Astrocyte (in vitro differentiated cells and primary cell): ENCODE measurements at regions not wholly inside any gene's neighbourhood (a gene's known extent, or its start where the extent isn't known, plus 50 kb on each side); places are given as distances from the start of the nearest gene placed in this dataset.

Experiments
- EZH2 ChIP-seq: IDR thresholded peaks from 2 replicates; pipeline ENCODE4 v1.6.1; 2012; ENCODE audit warnings: mild to moderate bottlenecking, low read length, inconsistent platforms; ENCODE audit not compliant: insufficient read depth
- TF ChIP-seq, protein P1 (sequence below): IDR thresholded peaks from 2 replicates; pipeline ENCODE4 v1.5.1; 2011; ENCODE audit warnings: low read depth, mild to moderate bottlenecking, inconsistent platforms, low read length, moderate library complexity; ENCODE audit not compliant: insufficient read depth

DNA sequence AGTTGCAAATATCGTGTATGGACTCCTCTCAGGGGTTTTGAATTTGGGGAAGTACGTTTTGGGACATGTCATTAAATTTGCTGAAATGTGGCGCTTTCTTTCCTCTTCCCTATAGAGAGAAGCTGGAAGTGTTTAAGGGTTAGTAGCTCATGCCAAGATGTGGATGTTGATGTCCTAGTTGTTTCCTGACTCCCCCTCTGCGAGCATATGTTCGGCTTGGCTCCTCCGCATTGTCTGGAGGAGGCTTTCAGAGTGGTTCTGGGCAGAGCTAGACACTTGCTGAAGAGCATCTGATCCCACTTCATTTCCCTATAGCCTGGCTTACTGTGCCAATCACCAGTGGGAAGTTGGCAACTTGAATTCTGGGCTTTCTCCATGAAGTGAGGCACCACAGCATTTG is 347.4 kb upstream of the B3GALT2 start:
- TF ChIP-seq, protein P1, sequence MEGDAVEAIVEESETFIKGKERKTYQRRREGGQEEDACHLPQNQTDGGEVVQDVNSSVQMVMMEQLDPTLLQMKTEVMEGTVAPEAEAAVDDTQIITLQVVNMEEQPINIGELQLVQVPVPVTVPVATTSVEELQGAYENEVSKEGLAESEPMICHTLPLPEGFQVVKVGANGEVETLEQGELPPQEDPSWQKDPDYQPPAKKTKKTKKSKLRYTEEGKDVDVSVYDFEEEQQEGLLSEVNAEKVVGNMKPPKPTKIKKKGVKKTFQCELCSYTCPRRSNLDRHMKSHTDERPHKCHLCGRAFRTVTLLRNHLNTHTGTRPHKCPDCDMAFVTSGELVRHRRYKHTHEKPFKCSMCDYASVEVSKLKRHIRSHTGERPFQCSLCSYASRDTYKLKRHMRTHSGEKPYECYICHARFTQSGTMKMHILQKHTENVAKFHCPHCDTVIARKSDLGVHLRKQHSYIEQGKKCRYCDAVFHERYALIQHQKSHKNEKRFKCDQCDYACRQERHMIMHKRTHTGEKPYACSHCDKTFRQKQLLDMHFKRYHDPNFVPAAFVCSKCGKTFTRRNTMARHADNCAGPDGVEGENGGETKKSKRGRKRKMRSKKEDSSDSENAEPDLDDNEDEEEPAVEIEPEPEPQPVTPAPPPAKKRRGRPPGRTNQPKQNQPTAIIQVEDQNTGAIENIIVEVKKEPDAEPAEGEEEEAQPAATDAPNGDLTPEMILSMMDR: no peak
- no peak for TF ChIP-seq EZH2
